NCI-H460 (cell line): ENCODE measurements at regions not wholly inside any gene's neighbourhood (a gene's known extent, or its start where the extent isn't known, plus 50 kb on each side); places are given as distances from the start of the nearest gene placed in this dataset.
"Not testable (repeated sequence)": the region's sequence is repeated elsewhere in the genome, so short reads cannot be mapped to it uniquely, and the experiment has no call there.

Experiments
- DNase-seq: peaks from one replicate; pipeline ENCODE4 v3.0.0-alpha.2; 2016; ENCODE audit warnings: low read depth; ENCODE audit errors: extremely low read depth

DNA sequence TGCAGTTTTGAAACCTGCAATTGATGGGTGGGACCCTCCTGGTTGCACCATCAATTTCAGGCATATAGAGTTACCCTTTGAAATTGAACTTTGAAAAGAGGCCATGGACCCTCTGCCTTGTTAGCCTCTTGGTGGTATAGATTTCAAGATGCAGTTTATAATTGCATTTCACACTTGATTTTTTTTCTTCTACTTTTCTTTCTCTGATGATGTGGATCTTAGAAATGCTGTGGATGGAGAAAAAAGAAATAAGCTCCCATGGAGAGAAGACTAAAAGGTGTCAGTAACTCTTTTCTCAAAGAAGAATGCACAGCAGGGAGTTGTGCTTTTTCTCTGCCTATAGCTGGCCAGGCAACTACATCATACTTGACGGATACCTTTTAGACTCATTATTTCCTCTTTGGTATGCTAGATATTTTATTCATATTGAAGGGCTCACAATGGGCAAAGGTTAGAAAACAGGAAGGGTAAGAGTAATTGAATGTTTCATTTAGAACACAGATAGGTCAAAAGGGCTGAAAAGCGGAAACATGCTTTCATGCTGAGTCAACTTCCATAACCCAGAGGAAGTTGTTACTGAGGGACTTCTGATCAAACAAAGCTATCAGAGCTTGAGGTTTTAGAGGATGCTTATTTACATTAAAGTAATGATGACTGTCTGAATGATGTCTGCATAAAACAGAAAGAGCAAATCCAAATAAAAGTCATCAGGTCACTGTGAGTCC, 773.2 kb upstream of the LRRN3 start:
- no peak for DNase-seq

DNA sequence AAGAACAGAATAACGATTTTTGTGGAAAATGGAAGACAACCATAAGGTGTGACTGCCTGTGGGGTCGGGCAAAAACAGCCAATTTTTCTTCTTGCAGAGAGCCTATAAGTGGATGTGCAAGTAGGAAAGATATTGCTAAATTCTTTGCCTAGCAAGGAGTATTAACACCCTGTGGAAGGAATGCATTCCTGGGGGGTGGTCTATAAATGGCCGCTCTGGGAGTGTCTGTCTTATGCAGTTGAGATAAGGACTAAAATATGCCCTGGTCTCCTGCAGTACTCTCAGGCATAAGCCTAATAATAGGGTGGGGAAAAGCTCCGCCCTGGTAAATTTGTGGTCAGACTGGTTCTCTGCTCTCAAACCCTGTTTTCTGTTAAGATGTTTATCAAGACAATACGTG, 770.6 kb upstream of the LRRN3 start:
- not testable (repeated sequence) for DNase-seq

DNA sequence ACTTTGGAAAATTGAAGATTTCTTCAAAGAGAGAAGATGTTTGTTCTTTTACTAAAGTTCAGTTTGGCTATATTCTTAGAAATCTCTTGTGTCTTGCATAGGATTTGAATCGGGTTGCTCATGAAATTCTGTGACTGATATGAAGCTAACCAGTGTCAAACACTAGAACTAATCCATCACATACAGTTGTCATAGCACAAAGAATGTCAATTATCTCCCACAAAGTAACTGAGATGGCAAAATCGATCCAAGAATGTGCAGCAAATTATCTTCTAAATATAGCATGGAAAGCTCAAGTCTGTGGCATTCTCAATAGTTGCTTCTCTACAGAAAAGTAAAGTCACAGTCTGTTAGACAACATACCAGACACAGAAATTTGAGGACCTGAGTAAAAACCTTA, 768.1 kb upstream of the LRRN3 start:
- no peak for DNase-seq

DNA sequence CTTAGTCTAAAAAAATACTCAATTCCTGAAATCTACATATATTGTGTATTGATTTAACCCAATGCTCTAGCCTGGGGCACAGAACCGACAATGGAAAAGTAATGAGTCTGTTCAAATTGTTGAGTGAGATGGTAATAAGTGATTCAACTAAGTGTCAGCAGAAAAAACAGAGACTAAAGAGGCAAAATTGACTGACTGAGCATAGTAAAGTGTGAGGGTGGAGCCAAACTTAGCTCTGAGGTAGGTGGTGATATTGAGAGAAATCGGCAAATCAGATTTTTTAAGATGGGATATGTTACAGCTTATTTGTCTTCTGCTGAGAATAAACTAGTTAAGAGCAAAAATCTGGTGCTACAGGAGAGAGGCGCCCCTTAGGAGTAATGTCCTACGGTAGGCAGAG, 764.0 kb upstream of the LRRN3 start:
- no peak for DNase-seq

DNA sequence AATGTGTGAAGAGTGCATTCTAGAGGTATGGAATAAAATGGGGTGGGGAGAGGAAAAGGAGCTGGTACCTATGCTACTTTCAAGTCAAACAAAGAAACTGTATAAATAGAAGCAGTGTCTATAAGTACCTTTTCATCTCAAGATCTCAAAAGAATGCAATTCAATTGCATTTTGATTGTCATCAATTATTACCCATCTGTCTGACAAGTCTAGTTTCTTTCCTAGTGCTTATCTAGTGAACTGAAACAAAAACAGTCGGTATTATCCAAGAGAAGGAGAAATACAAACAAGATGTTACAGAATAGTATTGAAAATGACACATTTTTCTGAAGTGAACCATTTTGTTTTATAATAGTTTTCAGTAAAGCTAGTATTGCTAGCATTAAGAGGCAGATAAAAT, 754.5 kb upstream of the LRRN3 start:
- no peak for DNase-seq

DNA sequence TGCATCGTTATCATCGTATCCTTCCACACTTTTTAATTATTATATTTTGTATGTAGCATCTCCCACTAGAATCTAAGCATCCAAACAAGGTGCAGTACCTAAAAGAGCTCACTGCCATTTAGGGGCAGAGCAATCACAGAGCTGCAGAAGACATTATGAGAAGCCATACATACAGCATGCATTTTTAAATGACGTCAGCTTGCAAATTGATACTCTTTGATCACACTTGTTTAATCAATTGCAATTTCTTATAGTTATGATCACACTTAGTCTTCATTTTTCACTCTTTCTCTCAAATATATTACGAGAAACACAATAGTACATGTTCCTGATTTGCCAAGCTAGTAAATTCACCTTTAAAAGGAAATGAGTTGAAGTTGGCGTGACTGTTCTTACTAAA, 753.3 kb upstream of the LRRN3 start:
- DNase-seq = no peak

DNA sequence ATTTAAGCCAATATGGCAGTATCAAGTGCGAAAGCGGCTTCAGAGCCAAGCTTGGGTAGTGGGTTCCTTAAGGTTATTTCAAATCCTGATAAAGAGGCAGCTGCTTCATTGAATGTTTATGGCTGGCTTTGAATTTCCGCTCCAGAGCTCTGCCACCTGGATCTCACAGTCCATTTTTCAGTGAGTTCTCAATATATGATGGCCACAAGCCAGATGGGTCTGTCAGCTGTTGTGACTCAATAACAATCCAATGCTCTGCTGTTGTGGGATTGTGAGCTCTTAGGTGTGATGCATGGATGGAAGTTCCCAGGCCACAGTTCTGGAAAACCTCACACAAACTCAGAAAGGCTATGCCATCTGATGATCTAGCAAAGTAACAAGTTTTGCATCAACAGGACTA, 743.8 kb upstream of the LRRN3 start:
- no peak for DNase-seq

DNA sequence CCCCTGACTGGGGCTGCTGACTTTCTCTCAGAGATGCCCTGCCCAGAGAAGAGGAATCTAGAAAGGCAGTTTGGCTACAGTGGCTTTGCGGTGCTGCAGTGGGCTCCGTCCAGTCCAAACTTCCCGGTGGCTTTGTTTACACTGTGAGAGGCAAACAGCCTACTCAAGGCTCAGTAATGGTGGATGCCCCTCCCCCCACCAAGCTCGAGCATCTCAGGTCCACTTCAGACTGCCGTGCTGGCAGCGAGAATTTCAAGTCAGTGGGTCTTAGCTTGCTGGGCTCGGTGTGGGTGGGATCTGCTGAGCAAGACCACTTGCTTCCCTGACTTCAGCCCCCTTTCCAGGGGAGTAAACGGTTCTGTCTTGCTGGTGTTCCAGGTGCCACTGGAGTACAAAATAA, 734.5 kb upstream of the LRRN3 start:
- no peak for DNase-seq

DNA sequence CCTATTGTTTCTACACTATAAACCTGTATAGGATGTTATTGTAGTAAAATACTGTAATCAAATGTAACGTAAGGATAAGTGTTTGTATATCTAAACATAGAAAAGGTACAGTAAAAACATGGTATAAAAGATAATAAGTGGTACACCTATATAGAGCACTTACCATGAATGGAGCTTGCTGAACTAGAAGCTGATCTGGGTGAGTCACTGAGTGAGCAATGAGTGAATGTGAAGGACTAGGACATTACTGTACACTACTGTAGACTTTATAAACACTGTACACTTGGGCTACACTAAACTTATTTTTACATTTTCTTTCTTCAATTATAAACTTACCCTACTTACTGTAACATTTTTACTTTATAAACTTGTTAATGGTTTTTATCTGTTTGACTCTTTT, 732.9 kb upstream of the LRRN3 start:
- DNase-seq = no peak

DNA sequence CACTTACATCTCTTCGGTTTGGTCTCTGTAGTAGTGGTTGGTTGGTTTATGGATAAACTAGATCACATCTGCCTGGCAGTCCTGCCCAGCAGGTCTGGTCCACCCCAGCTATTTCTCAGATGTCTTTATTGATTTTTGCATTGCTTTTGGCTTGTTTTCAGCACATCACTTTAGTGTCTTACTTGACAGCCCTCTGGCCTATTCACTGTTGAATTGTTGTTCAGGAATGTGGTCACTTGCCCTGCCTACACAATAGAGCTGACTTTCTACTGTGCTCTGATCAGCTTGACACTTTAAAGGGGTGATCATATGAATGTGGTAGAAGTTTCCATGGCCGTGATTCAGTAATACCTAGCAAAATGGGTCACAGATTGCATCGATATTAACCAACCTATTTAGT, 719.2 kb upstream of the LRRN3 start:
- no peak for DNase-seq

DNA sequence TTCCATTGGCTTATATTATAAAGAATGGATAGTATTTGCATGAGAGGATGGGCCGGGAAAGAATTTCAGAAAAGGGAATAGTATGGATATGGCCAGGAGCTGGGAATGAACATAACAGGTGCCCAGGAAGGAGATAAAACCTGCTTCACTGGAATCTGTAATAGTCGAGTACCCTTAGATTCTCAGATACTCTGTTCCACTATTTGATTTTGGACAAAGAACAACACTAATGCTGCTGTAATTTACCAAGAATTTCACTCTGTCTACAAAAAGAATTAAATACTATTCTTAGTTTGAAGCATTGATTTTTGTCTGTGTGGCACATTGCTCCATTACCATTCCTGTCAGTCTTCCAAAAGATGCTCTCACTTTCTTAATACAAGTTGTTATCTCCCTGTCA, 718.2 kb upstream of the LRRN3 start:
- no peak for DNase-seq

DNA sequence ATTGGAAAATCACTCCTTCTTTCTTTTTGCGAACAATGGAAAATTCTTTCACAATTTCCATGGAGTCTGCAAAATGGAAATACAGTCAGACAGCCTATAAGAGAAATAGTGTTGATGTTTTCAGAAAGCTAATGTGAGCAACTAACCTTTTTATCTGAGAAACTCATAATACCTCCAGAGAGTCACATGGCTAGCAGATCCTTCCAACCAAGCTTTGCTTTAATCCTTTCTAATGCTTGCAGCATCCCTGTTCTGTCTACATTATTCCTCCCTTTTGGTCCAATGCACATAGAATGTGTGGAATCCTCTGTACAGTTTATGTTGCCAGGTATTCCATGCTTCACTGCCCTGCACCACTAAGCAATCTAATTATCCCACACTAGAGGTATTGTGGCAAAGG, 717.5 kb upstream of the LRRN3 start:
- no peak for DNase-seq

DNA sequence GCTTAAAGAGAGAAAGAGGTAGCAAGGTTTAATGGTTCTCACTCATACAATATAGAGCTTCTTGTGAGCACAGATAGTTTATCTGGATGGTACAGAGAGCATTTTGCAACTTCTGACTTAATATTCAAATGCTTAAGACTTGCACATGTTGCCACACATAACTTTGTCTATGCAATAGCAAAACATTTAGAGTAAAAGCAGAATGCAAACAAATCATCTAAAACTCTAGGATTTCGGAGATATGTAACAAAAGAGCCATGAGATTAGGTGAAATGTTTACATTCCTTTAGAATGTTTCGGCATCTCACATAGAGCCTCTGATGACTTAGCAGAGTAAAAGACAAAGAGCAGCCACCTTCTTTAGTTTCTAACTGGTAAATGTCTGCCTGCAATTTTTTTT, 717.1 kb upstream of the LRRN3 start:
- no peak for DNase-seq

DNA sequence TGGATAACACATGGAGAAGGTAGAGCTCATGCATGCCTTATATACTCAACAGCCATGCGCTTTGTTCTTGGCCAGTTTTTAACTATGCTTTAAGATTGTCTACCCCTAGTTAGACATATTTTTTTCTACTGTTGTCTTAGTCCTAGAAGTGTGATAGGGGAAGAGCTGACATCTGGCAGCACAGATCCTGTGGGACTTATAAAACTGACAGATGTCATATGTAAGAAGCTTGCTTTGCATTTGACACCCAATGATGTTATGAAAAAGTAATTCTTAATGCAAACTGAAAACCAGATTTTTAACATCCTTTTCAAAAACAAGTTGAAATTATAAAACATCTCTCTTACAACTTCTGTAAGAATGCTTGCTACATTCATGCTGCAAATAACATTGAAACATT, 715.9 kb upstream of the LRRN3 start:
- no peak for DNase-seq

DNA sequence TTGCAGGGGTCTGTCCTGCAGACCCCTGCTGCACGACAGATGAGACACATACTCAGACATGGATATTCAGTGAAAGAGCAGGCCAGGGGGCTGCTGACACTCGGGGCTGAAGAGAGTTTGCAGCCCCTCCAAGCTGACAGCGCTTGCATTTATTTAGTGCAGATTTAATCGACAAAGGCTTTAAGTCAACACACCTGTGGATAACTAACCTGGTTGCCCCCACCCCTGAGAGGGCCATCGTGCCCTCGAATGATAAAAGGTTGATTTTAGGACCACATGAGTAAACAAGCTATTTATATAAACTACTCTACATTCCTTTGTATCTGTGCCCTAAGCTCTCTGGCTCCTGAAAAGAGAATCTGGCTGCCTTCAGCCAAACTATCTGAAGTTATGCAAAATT, 708.2 kb upstream of the LRRN3 start:
- no peak for DNase-seq

DNA sequence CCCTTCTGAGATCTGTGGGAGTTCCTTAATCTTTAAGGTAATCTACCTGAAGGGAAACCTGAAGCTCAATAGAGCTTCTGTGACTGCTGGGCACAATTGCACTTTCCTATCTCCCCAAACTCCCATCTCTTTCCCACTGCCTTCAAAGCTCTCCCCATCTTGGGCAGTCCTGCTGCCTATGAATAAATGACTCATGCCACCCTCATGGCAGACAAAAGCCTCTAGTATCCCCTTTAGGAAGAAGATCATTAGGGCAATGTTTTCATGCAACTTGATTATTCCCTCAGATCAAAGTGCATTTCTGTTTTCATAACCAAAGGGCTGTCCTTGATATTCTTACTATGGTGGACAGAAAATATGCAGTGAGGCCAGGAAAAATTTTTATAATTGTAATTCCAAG, 704.9 kb upstream of the LRRN3 start:
- no peak for DNase-seq

DNA sequence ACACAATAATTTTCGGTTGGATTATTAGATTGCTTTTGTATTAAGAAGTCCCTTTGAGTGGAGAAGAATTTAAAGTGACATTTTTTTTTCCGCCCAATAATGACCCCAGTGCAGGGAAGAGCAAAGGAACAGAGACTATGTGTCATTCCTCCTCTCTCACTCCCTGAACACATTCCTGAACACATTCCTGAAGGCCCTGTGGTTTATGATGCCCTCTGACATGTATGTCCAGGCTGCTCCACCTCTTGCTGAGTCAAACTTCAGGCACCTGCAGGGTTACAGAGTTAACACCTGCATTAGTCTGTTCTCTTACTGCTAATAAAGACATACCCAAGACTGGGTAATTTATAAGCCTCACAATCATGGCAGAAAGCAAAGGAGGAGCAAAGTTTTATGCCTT, 704.0 kb upstream of the LRRN3 start:
- no peak for DNase-seq

DNA sequence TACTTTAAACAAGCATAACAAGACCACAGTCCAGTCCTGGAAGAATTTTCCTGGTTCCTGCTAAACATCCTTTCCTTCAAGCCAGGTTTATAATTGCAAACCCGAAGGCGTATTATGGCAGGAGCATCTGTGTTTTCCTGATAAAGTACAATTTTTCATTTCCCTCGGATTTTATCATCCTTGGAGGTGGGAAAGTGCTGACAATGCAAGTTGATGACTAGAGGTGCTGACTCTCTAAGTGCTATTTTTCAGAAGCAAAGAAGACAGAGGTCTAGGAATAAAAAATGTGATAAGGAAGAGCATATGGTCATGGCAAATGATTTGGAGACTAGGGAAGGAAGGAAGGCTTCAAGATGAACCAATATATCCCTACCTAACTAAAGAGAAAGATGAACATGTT, 703.2 kb upstream of the LRRN3 start:
- no peak for DNase-seq

DNA sequence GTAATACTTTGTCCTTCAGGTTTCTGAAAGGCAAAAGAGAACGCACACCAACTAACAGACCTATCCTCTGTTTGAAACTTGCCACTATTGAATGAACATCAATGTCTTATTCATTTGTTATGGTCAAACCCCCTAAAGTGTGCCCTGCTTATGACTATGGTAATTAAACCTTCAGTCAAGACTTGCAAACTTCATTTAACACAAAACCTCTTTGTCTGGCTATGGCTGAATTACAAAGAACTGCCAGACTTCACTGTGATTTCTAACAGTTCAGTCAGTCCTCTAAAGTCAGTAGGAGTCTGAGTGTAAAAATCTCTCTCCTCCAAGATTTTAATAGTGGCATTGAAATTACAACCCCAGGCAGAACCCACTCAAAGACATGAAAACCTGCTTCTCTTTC, 702.5 kb upstream of the LRRN3 start:
- DNase-seq = no peak

DNA sequence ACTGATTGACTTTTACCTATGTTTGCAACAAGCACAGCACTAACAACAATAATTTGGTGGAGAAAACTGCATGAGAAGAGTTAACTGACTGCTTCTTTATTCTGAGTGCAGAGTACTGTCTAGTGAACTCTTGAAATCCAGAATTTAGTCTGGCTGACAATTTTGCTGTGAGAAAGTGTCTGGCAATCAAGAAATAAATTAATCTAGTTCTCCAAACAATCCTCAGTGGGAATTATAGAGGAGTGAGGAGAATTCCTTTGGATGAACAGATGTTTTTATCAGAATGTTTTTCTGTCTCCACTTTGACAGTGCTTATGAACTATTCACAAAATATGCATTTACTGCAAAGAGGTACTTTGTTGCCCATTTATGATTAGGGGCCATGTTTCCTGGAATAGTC, 694.9 kb upstream of the LRRN3 start:
- no peak for DNase-seq

DNA sequence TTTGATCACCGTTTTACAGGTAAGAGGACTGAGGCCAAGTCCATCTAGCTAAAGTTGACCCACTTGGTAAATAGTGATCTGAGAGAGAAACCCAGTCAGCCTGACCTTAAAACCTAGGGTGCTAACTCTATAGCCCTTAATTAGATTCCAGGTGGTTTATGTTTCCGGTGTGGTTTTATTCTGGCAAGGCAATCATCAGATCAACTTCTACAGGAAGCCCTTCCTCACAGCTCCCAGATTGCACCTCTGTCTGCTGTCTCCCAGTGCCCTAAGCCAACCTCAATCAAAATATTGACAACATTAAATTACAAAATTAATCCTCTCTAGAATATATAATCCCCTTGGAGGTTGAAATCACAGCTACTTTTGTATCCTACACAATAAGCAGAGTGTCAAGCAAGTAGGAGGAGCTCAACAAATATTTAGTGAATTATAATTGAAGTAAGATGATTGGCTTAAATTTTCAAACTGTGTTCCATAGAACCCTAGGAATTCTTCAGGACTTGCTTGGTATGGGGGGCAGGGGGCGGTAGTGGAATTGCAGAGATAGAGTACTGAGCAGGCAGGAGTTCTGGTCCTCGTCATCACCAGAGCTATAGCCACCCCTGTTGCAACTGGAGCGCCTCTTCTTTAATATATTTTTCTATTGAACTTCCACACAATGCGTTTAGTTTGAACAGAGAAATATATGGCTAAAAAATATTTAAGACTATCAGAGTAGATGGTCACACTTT, 692.8 kb upstream of the LRRN3 start:
- DNase-seq = no peak

DNA sequence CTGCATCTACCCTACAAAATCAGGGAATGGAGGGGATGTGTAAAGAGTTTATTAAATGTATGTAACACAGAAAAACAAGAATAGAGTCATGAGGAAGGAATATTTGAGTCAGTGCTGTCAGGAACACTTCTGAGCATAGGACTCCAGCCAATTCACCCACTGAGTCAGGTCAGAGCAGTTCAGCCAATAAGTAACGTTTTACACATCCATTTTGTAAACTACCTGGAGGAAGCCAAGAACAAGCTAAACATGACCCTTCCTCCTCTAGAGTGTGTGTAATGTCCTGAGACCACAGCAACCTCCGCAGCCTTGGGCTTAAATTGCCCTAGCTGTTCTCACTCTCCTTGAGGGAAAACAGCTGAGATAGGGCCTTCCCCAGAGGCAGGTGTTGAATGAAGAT, 691.5 kb upstream of the LRRN3 start:
- no peak for DNase-seq

DNA sequence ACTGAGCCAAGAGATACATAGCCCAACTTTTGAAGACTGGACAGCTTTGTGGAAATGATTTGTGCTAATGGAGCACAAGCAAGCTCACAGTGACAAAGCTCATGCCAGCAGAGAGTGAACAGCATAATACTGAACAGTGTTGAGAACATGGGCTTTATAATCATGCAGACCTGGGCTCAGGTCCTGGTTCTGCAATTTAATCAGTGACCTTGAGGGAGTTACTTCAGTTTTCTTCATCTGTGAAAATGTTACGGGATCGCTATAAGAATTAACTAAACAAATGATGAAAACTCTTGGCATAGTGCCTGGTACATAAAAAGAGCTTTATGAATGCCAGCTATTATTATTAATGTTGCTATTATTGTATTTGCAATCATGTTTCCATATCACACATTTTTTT, 690.5 kb upstream of the LRRN3 start:
- no peak for DNase-seq
